ENCODE measurements at regions not wholly inside any gene's neighbourhood (a gene's known extent, or its start where the extent isn't known, plus 50 kb on each side); places are given as distances from the start of the nearest gene placed in this dataset.

DNA sequence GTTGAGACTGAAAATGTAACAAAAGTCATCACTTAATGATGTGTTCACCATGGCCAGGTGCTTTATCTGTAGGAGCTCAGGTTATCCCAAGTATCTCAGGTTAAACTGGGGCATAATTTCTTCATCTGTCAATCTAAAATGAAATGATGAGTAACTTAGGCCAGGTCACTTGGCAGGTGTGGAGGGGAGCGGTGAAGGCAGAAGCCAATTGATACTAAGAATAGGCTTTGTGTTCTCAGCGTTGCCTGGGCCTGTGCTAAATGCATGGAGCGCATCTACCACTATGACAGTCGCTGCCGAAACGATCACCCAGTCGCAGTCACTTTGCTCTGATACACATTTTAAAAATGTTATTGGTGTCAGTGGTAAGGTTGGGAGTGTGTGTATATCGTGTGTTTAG lies 91.6 kb downstream of the FGF9 start:
- TF ChIP-seq SIN3A (IDR thresholded peaks at IDR 0.05; ENCODE audit: low read depth) (no peak), CTCF (IDR thresholded peaks at IDR 0.05 in 2 of 3, conservative IDR thresholded peaks at IDR 0.05 in 1 of 3; ENCODE audit: borderline replicate concordance in 1 of 3, insufficient read depth in 1 of 3, low read depth in 2 of 3, low read length in 2 of 3) (no peak), SP1 (IDR thresholded peaks at IDR 0.05; ENCODE audit: low read depth) (no peak)

Data from HCT116 (cell line).